Endothelial cell of umbilical vein (primary cell): ENCODE measurements at regions not wholly inside any gene's neighbourhood (a gene's known extent, or its start where the extent isn't known, plus 50 kb on each side); places are given as distances from the start of the nearest gene placed in this dataset.

ENCODE experiments used
- CTCF ChIP-seq, 2 donors: IDR thresholded peaks; 1 replicate in 1 of 2; 2 replicates in 1 of 2; pipeline ENCODE4 v1.5.1; 2011; ENCODE audit warnings: low read length in 2 of 2, mild to moderate bottlenecking in 2 of 2, moderate library complexity in 2 of 2, control low read depth in 1 of 2, inconsistent platforms in 1 of 2, low read depth in 1 of 2; ENCODE audit not compliant: insufficient read depth in 1 of 2; ENCODE audit errors: extremely low read depth in 1 of 2
- EZH2 ChIP-seq: IDR thresholded peaks from 2 replicates; pipeline ENCODE4 v1.6.1; 2012; ENCODE audit warnings: borderline replicate concordance, low read depth, mild to moderate bottlenecking, moderate library complexity, low read length, inconsistent platforms; ENCODE audit not compliant: severe bottlenecking
- FOS ChIP-seq: IDR thresholded peaks from 2 replicates; pipeline ENCODE4 v1.6.1; 2011; ENCODE audit warnings: mild to moderate bottlenecking, low read length, moderate library complexity, borderline replicate concordance; ENCODE audit not compliant: insufficient read depth
- MAX ChIP-seq: IDR thresholded peaks from 2 replicates; pipeline ENCODE4 v1.6.1; 2011; ENCODE audit not compliant: insufficient read depth, insufficient read length
- POLR2A ChIP-seq: IDR thresholded peaks from 2 replicates; pipeline ENCODE4 v1.6.1; 2012; ENCODE audit warnings: low read depth, mild to moderate bottlenecking, control low read depth, low read length

- TF ChIP-seq CTCF (IDR thresholded peaks at IDR 0.05; ENCODE audit: extremely low read depth in 1 of 2, insufficient read depth in 1 of 2, low read depth in 1 of 2, low read length in 2 of 2), result no peak
- TF ChIP-seq POLR2A, result no peak
- TF ChIP-seq FOS, result no peak
- TF ChIP-seq MAX, result no peak
- no peak for TF ChIP-seq EZH2
These were observed 639.6 kb downstream of the EPHA7 start for GRCh38 chr6:92779746-92780145.
